ENCODE measurements at regions not wholly inside any gene's neighbourhood (a gene's known extent, or its start where the extent isn't known, plus 50 kb on each side); places are given as distances from the start of the nearest gene placed in this dataset.
"Not testable (repeated sequence)": the region's sequence is repeated elsewhere in the genome, so short reads cannot be mapped to it uniquely, and the experiment has no call there.

DNA sequence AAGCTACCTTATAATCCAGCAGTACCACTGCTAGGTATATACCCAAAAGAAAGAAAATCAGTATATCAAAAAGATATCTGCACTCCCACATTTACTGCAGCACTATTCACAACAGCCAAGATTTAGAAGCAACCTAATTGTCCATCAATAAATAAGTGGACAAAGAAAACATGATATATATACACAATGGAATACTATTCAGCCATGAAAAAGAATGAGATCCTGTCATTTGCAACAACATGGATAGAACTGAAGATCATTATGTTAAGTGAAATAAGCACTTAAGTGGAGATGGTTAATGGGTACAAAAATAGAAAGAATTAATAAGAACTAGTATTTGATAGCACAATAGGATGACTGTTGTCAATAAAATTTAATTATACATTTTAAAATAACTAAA, 90.7 kb upstream of the PKN2 start:
- H3K9me3 Mint-ChIP-seq = peaks cover 4 to 10% (median 9%) of the 10 kb centered on the region in 5 donors
- DNase-seq = no peak
- H3K4me1 Mint-ChIP-seq = no peaks in the 10 kb centered on the region
- no peak overlapping the region for H3K4me3 ChIP-seq (ENCODE audit: low read length)
- peaks cover 9 to 16% of the 10 kb centered on the region in 2 donors for H3K27me3 Mint-ChIP-seq
- H3K27me3 ChIP-seq (ENCODE audit: insufficient read depth, low read length, poor library complexity, severe bottlenecking) = no peaks in the 10 kb centered on the region
- ChIA-PET POLR2A (no interaction called here), CTCF (no interaction called here)
- H3K36me3 Mint-ChIP-seq = no peaks in the 10 kb centered on the region
- H3K9me3 ChIP-seq (ENCODE audit: low read length) = no peaks in the 10 kb centered on the region
- no peaks in the 10 kb centered on the region for H3K36me3 ChIP-seq (ENCODE audit: insufficient read depth, low read length)
- no peak overlapping the region for H3K4me3 Mint-ChIP-seq
- H3K27ac Mint-ChIP-seq = no peak overlapping the region
- no peak overlapping the region for H3K27ac ChIP-seq (ENCODE audit: low read depth, low read length)
- no peaks in the 10 kb centered on the region for H3K4me1 ChIP-seq (ENCODE audit: insufficient read depth, low read length)

DNA sequence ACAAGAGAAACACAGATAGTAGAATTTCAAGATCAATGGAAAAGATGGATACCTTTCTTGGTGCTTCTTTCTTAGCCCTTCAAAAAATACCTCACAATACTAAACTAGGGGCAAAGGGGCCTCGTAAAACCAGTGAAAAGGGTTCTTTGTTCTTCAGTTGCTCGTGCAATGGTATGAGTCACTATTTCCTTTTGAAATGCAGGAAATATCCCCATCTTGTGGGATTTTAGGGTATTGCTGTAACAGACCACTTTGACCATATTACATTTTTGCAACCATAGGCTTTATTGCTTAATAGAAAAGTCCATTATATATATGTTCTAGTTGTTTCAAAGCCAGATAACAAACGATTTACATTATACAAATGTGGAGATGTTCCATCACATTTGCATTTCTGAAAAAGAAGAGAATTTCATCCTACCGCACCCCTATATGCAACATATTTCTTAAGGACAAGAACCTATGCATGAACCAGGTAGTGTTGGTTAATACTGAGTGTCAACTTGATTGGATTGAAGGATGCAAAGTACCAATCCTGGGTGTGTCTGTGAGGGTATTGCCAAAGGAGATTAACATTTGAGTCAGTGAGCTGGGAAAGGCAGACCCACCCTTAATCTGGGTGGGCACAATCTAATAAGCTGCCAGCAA, 88.6 kb upstream of the PKN2 start:
- Mint-ChIP-seq H3K27me3 (peaks cover 9 to 22% of the 10 kb centered on the region in 2 donors), H3K4me1 (no peaks in the 10 kb centered on the region), H3K4me3 (no peak overlapping the region), H3K9me3 (peaks cover 4 to 10% (median 7%) of the 10 kb centered on the region in 5 donors), H3K36me3 (no peaks in the 10 kb centered on the region), H3K27ac (no peak overlapping the region)
- Histone ChIP-seq H3K4me1 (ENCODE audit: insufficient read depth, low read length) (no peaks in the 10 kb centered on the region), H3K27me3 (ENCODE audit: insufficient read depth, low read length, poor library complexity, severe bottlenecking) (no peaks in the 10 kb centered on the region), H3K36me3 (ENCODE audit: insufficient read depth, low read length) (no peaks in the 10 kb centered on the region), H3K9me3 (ENCODE audit: low read length) (no peaks in the 10 kb centered on the region), H3K4me3 (ENCODE audit: low read length) (no peak overlapping the region), H3K27ac (ENCODE audit: low read depth, low read length) (no peak overlapping the region)
- POLR2A ChIA-PET = no interaction called here
- CTCF ChIA-PET = no interaction called here
- DNase-seq = peak in 2 of 5 donors; percentile 6 to 25

DNA sequence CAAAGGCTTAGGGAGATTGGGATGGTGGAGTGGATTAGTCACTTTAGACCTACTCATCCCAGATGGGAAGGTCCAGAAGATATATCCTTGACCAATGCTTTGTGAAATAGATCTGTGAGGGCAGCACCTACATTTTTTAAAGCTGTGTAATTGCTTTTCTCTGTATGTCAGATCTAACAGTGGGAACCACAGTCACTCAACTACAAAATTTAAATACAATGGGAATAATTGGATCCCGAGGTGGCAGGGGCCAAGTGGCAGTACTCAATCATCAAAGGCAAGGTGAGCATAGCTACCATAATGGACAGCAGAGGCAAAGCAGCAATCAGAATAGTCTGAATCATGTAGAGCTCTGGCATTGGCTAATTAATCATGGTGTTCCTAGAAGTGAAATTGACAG, 86.1 kb upstream of the PKN2 start:
- DNase-seq; H3K9me3 ChIP-seq (ENCODE audit: low read length); H3K36me3 Mint-ChIP-seq; H3K27ac ChIP-seq (ENCODE audit: low read depth, low read length); H3K4me3 Mint-ChIP-seq; H3K27me3 ChIP-seq (ENCODE audit: insufficient read depth, low read length, poor library complexity, severe bottlenecking); POLR2A ChIA-PET; H3K4me1 Mint-ChIP-seq; CTCF ChIA-PET; H3K9me3 Mint-ChIP-seq; H3K4me3 ChIP-seq (ENCODE audit: low read length); H3K36me3 ChIP-seq (ENCODE audit: insufficient read depth, low read length); H3K4me1 ChIP-seq (ENCODE audit: insufficient read depth, low read length): not testable (repeated sequence)
- peaks cover 9 to 16% of the 10 kb centered on the region in 2 donors for H3K27me3 Mint-ChIP-seq
- H3K27ac Mint-ChIP-seq = peak overlapping the region in 1 of 8 donors; percentile 39

DNA sequence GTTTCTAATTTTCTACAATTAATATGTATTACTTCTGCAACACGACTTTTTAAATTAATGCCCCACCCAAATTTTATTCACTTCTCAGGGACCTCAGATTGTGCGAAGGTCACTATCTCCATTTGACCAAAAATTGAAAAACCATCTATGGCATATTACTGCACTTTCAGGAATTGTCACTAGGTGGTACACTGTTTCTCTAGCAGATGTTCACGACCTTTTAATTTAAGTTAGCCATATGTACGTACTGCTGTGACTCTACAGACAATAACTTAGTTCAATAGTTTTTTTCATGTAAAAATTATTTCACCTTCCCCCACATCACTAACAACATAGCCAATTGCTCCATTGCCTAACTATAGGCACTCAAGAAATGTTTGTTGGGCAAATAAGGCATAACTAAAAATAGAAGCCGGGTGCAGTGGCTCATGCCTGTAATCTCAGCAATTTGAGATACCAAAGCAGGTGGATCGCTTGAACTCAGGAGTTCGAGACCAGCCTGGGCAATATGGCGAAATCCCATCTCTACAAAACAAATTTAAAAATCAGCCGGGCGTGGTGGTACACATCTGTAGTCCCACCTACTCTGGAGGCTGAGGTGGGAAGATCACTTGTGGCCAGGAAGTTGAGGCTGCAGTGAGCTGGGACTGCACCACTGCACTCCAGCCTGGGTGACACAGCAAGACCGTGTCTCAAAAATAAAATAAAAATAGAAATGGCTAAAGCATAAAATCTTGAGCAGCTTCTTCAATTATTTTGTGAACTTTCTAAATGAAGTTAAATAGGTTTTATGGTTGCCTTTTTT, 75.7 kb upstream of the PKN2 start:
- peak in 1 of 5 donors; percentile 7 for DNase-seq
- ChIA-PET POLR2A (no interaction called here), CTCF (no interaction called here)
- H3K36me3 Mint-ChIP-seq = no peaks in the 10 kb centered on the region
- Histone ChIP-seq H3K4me1 (ENCODE audit: insufficient read depth, low read length) (no peaks in the 10 kb centered on the region), H3K4me3 (ENCODE audit: low read length) (no peak overlapping the region), H3K27me3 (ENCODE audit: insufficient read depth, low read length, poor library complexity, severe bottlenecking) (peaks cover 3% of the 10 kb centered on the region), H3K27ac (ENCODE audit: low read depth, low read length) (no peak overlapping the region), H3K9me3 (ENCODE audit: low read length) (no peaks in the 10 kb centered on the region), H3K36me3 (ENCODE audit: insufficient read depth, low read length) (no peaks in the 10 kb centered on the region)
- H3K27me3 Mint-ChIP-seq = peaks cover 12 to 15% of the 10 kb centered on the region in 2 donors
- no peak overlapping the region for H3K27ac Mint-ChIP-seq
- H3K4me1 Mint-ChIP-seq = peaks cover 0 to 9% (median 7%) of the 10 kb centered on the region in 3 donors
- no peak overlapping the region for H3K4me3 Mint-ChIP-seq
- H3K9me3 Mint-ChIP-seq = no peaks in the 10 kb centered on the region

DNA sequence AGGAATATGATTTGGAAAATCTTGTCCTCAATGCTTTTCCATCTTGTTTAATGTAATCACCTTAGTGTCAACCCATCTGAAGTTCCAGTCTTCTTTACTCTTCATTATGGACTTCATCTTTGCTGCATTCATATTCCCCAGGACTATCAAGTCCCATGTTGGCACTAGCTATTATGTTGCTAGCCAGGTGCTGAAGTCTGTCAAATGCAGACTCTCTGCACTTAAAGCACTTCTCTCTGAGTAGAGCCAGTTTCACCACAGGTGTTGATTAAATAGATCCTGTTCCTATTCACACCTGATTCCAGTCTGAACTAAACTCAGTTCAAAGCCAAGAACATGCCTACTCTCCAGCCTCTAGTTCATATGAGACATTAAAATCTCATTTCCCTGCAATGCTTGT, 75.0 kb upstream of the PKN2 start:
- POLR2A ChIA-PET = no interaction called here

DNA sequence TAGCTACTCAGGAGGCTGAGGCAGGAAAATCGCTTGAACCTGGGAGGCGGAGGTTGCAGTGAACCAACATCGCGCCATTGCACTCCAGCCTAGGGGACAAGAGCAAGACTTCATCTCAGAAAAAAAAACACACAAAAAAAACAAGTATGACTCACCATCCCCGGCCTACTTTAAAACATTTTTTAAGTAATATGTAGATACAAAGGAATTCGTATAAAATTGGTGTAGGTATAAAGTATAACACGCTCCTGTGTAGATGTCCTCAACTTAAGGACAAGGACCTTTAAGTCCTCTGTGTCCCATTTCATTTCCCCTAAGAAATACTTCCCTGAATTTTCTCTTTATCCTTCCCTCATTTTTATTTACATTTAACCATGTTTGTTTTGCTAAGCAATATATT, 73.4 kb upstream of the PKN2 start:
- Mint-ChIP-seq H3K9me3 (peaks cover 0 to 2% (median 0%) of the 10 kb centered on the region in 5 donors), H3K27ac (no peak overlapping the region), H3K4me1 (peaks cover 0 to 9% (median 7%) of the 10 kb centered on the region in 3 donors), H3K36me3 (no peaks in the 10 kb centered on the region), H3K4me3 (no peak overlapping the region), H3K27me3 (peaks cover 13 to 33% of the 10 kb centered on the region in 2 donors)
- Histone ChIP-seq H3K9me3 (ENCODE audit: low read length) (no peaks in the 10 kb centered on the region), H3K4me1 (ENCODE audit: insufficient read depth, low read length) (no peaks in the 10 kb centered on the region), H3K27me3 (ENCODE audit: insufficient read depth, low read length, poor library complexity, severe bottlenecking) (peaks cover 3% of the 10 kb centered on the region), H3K36me3 (ENCODE audit: insufficient read depth, low read length) (no peaks in the 10 kb centered on the region), H3K27ac (ENCODE audit: low read depth, low read length) (no peak overlapping the region), H3K4me3 (ENCODE audit: low read length) (no peak overlapping the region)
- ChIA-PET CTCF (no interaction called here), POLR2A (no interaction called here)
- no peak for DNase-seq

More for the DNA sequence above, 75.0 kb upstream of the PKN2 start:
- no peak for DNase-seq
- no peaks in the 10 kb centered on the region for H3K9me3 Mint-ChIP-seq
- Histone ChIP-seq H3K4me3 (ENCODE audit: low read length) (no peak overlapping the region), H3K4me1 (ENCODE audit: insufficient read depth, low read length) (no peaks in the 10 kb centered on the region), H3K27ac (ENCODE audit: low read depth, low read length) (no peak overlapping the region), H3K36me3 (ENCODE audit: insufficient read depth, low read length) (no peaks in the 10 kb centered on the region), H3K27me3 (ENCODE audit: insufficient read depth, low read length, poor library complexity, severe bottlenecking) (peaks cover 3% of the 10 kb centered on the region), H3K9me3 (ENCODE audit: low read length) (no peaks in the 10 kb centered on the region)
- peak overlapping the region in 1 of 7 donors; percentile 35 for H3K4me3 Mint-ChIP-seq
- H3K4me1 Mint-ChIP-seq = peaks cover 0 to 9% (median 7%) of the 10 kb centered on the region in 3 donors
- H3K27me3 Mint-ChIP-seq = peaks cover 12 to 18% of the 10 kb centered on the region in 2 donors
- no peaks in the 10 kb centered on the region for H3K36me3 Mint-ChIP-seq
- no peak overlapping the region for H3K27ac Mint-ChIP-seq
- CTCF ChIA-PET = no interaction called here

DNA sequence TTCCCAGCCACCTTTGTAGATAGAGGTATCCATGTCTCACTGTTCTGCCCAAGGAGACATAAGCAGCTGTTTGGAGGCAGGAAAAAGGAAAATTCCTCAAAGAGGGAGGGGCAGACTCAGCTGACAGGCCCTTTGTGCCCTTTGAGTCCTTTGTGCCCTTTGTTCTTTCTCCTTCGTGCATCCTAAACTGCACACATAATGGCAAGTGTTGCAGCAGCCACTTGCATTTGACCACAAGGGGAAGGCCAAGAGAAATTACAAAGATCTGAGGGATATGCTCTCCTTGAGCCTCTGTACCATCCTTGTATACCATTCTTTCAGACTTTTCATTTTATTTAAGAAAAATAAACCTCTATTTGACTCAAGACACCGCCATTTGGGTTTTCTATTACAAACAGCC, 71.8 kb upstream of the PKN2 start:
- Mint-ChIP-seq H3K36me3 (no peaks in the 10 kb centered on the region), H3K27me3 (peaks cover 12 to 31% of the 10 kb centered on the region in 2 donors), H3K4me1 (peaks cover 0 to 9% (median 7%) of the 10 kb centered on the region in 3 donors), H3K27ac (no peak overlapping the region), H3K9me3 (peaks cover 3 to 6% (median 4%) of the 10 kb centered on the region in 5 donors), H3K4me3 (no peak overlapping the region)
- H3K9me3 ChIP-seq (ENCODE audit: low read length) = no peaks in the 10 kb centered on the region
- H3K36me3 ChIP-seq (ENCODE audit: insufficient read depth, low read length) = no peaks in the 10 kb centered on the region
- H3K4me3 ChIP-seq (ENCODE audit: low read length) = no peak overlapping the region
- ChIA-PET POLR2A (no interaction called here), CTCF (interaction anchor here (1.1 kb wide), 1 partner anchor 18 kb away, joined by 3 read pairs; no protein-coding TSS in a partner anchor)
- H3K27ac ChIP-seq (ENCODE audit: low read depth, low read length) = no peak overlapping the region
- H3K27me3 ChIP-seq (ENCODE audit: insufficient read depth, low read length, poor library complexity, severe bottlenecking) = peaks cover 3% of the 10 kb centered on the region
- no peaks in the 10 kb centered on the region for H3K4me1 ChIP-seq (ENCODE audit: insufficient read depth, low read length)
- DNase-seq = no peak

DNA sequence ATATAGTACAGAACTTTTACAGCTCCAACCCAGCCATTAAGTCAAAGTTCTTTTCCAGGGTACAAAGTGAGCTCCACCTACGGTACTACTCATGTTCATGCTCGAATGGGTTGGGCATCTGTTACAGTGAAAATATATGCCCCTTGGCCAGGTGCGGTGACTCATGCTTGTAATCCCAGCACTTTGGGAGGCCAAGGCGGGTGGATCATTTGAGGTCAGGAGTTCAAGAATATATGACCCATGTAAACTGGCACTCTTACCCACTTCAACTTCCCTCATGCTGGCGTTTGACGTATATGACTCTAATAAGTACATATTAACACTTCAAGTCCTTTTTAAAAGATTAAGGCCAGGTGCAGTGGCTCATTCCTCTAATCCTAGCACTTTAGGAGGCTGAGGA, 71.3 kb upstream of the PKN2 start:
- no peak overlapping the region for H3K27ac ChIP-seq (ENCODE audit: low read depth, low read length)
- H3K4me1 ChIP-seq (ENCODE audit: insufficient read depth, low read length) = no peaks in the 10 kb centered on the region
- no peaks in the 10 kb centered on the region for H3K27me3 ChIP-seq (ENCODE audit: insufficient read depth, low read length, poor library complexity, severe bottlenecking)
- peaks cover 5 to 8% (median 8%) of the 10 kb centered on the region in 5 donors for H3K9me3 Mint-ChIP-seq
- H3K4me3 Mint-ChIP-seq = no peak overlapping the region
- no peak for DNase-seq
- H3K4me3 ChIP-seq (ENCODE audit: low read length) = no peak overlapping the region
- ChIA-PET CTCF (no interaction called here), POLR2A (no interaction called here)
- peaks cover 14 to 33% of the 10 kb centered on the region in 2 donors for H3K27me3 Mint-ChIP-seq
- H3K9me3 ChIP-seq (ENCODE audit: low read length) = no peaks in the 10 kb centered on the region
- H3K36me3 ChIP-seq (ENCODE audit: insufficient read depth, low read length) = no peaks in the 10 kb centered on the region
- H3K27ac Mint-ChIP-seq = no peak overlapping the region
- peaks cover 0 to 9% (median 7%) of the 10 kb centered on the region in 3 donors for H3K4me1 Mint-ChIP-seq
- peaks cover 0 to 3% (median 0%) of the 10 kb centered on the region in 3 donors for H3K36me3 Mint-ChIP-seq

Data from CD8-positive, alpha-beta memory T cell (primary cell).